Activated CD8-positive, alpha-beta T cell treated with anti-CD3 and anti-CD28 coated beads, Interleukin-2, amount 10 ng/mL, durations not matched to agents 7 days and 5 days (primary cell): ENCODE measurements at regions not wholly inside any gene's neighbourhood (a gene's known extent, or its start where the extent isn't known, plus 50 kb on each side); places are given as distances from the start of the nearest gene placed in this dataset.

Experiments used
- ATAC-seq: fragments of 150-1000 bp; cut with Tn5 transposase; one replicate; pipeline ENCODE4 v1.10.0; 2021; ENCODE audit warnings: moderate library complexity
- CTCF ChIA-PET: fragments of 350-600 bp; sonication (Branson Sonifier 250); formaldehyde crosslinking; loops from one replicate; lab custom pipeline; 2021; ENCODE audit warnings: antibody characterized with exemption; lab: Charles Lee
- POLR2A ChIA-PET: fragments of 350-600 bp; sonication (Branson Sonifier 250); formaldehyde crosslinking; loops from one replicate; lab custom pipeline; 2021; ENCODE audit warnings: antibody characterized with exemption; lab: Charles Lee
- DNase-seq: peaks from one replicate; pipeline ENCODE4 v3.0.0-alpha.2; 2020
- H3K27ac Mint-ChIP-seq: one replicate; pipeline ENCODE4 v1.8.0; 2021; ENCODE audit warnings: mild to moderate bottlenecking, mixed read lengths
- H3K27me3 Mint-ChIP-seq: one replicate; pipeline ENCODE4 v1.8.0; 2021; ENCODE audit warnings: low read depth, mixed read lengths
- H3K36me3 Mint-ChIP-seq: one replicate; pipeline ENCODE4 v1.8.0; 2021; ENCODE audit warnings: low read depth, mixed read lengths
- H3K4me1 Mint-ChIP-seq: one replicate; pipeline ENCODE4 v1.8.0; 2021; ENCODE audit warnings: low read depth, mixed read lengths
- H3K4me3 Mint-ChIP-seq: one replicate; pipeline ENCODE4 v1.8.0; 2021; ENCODE audit warnings: mild to moderate bottlenecking, mixed read lengths
- H3K9me3 Mint-ChIP-seq: one replicate; pipeline ENCODE4 v1.8.0; 2022; ENCODE audit warnings: mixed read lengths; ENCODE audit not compliant: insufficient read depth

- Mint-ChIP-seq H3K4me3 (no peak overlapping the region), H3K9me3 (no peaks in the 10 kb centered on the region), H3K4me1 (no peaks in the 10 kb centered on the region), H3K27ac (no peak overlapping the region), H3K27me3 (peaks cover 4% of the 10 kb centered on the region), H3K36me3 (no peaks in the 10 kb centered on the region)
- POLR2A ChIA-PET: no interaction called here
- DNase-seq (no peak), ATAC-seq (no peak)
- CTCF ChIA-PET: no interaction called here
These were observed 205.4 kb upstream of the ITGA1 start for GRCh38 chr5:52582313-52582712.

- DNase-seq (no peak), ATAC-seq (no peak)
- no peaks in the 10 kb centered on the region for H3K36me3 Mint-ChIP-seq
- H3K9me3 Mint-ChIP-seq: no peaks in the 10 kb centered on the region
- no peaks in the 10 kb centered on the region for H3K27me3 Mint-ChIP-seq
- no peaks in the 10 kb centered on the region for H3K4me1 Mint-ChIP-seq
- H3K4me3 Mint-ChIP-seq: no peak overlapping the region
- ChIA-PET POLR2A (no interaction called here), CTCF (no interaction called here)
- H3K27ac Mint-ChIP-seq: no peak overlapping the region
These were observed 200.6 kb upstream of the ITGA1 start for GRCh38 chr5:52587131-52587530.

GRCh38 chr5:52597625-52598024 lies 190.1 kb upstream of the ITGA1 start:
- Mint-ChIP-seq H3K9me3 (no peaks in the 10 kb centered on the region), H3K27me3 (no peaks in the 10 kb centered on the region), H3K4me3 (no peak overlapping the region), H3K36me3 (no peaks in the 10 kb centered on the region), H3K4me1 (no peaks in the 10 kb centered on the region), H3K27ac (no peak overlapping the region)
- ChIA-PET CTCF (no interaction called here), POLR2A (no interaction called here)
- DNase-seq (no peak), ATAC-seq (no peak)

- CTCF ChIA-PET: no interaction called here
- no peaks in the 10 kb centered on the region for H3K36me3 Mint-ChIP-seq
These were observed 188.7 kb upstream of the ITGA1 start for GRCh38 chr5:52598968-52599367.

GRCh38 chr5:52603778-52604554 lies 183.8 kb upstream of the ITGA1 start:
- DNase-seq: no peak
- no peak overlapping the region for H3K27ac Mint-ChIP-seq
- ATAC-seq: no peak
- ChIA-PET POLR2A (no interaction called here), CTCF (no interaction called here)
- no peaks in the 10 kb centered on the region for H3K9me3 Mint-ChIP-seq
- no peaks in the 10 kb centered on the region for H3K27me3 Mint-ChIP-seq
- no peaks in the 10 kb centered on the region for H3K36me3 Mint-ChIP-seq
- no peaks in the 10 kb centered on the region for H3K4me1 Mint-ChIP-seq
- no peak overlapping the region for H3K4me3 Mint-ChIP-seq

More at GRCh38 chr5:52598968-52599367, 188.7 kb upstream of the ITGA1 start:
- Mint-ChIP-seq H3K9me3 (no peaks in the 10 kb centered on the region), H3K27ac (no peak overlapping the region), H3K4me1 (no peaks in the 10 kb centered on the region), H3K27me3 (no peaks in the 10 kb centered on the region), H3K4me3 (no peak overlapping the region)
- no peak for ATAC-seq
- no peak for DNase-seq
- POLR2A ChIA-PET: no interaction called here

GRCh38 chr5:52605317-52606313 lies 182.1 kb upstream of the ITGA1 start:
- ChIA-PET POLR2A (no interaction called here), CTCF (no interaction called here)
- H3K36me3 Mint-ChIP-seq: no peaks in the 10 kb centered on the region
- no peaks in the 10 kb centered on the region for H3K4me1 Mint-ChIP-seq
- H3K27me3 Mint-ChIP-seq: no peaks in the 10 kb centered on the region
- no peak for DNase-seq
- no peak overlapping the region for H3K27ac Mint-ChIP-seq
- H3K9me3 Mint-ChIP-seq: no peaks in the 10 kb centered on the region
- no peak for ATAC-seq
- no peak overlapping the region for H3K4me3 Mint-ChIP-seq

- Mint-ChIP-seq H3K27me3 (no peaks in the 10 kb centered on the region), H3K27ac (no peak overlapping the region), H3K4me3 (no peak overlapping the region), H3K9me3 (no peaks in the 10 kb centered on the region), H3K4me1 (no peaks in the 10 kb centered on the region), H3K36me3 (no peaks in the 10 kb centered on the region)
- ChIA-PET POLR2A (no interaction called here), CTCF (no interaction called here)
- ATAC-seq (no peak), DNase-seq (no peak)
These were observed 180.4 kb upstream of the ITGA1 start for GRCh38 chr5:52607227-52607824.

GRCh38 chr5:52620315-52620714 lies 167.4 kb upstream of the ITGA1 start:
- no peak overlapping the region for H3K4me3 Mint-ChIP-seq
- H3K27ac Mint-ChIP-seq: no peak overlapping the region
- H3K9me3 Mint-ChIP-seq: no peaks in the 10 kb centered on the region
- ChIA-PET POLR2A (no interaction called here), CTCF (no interaction called here)
- peak; percentile 38 for DNase-seq
- H3K27me3 Mint-ChIP-seq: peaks cover 6% of the 10 kb centered on the region
- H3K36me3 Mint-ChIP-seq: no peaks in the 10 kb centered on the region
- no peaks in the 10 kb centered on the region for H3K4me1 Mint-ChIP-seq
- ATAC-seq: peak; percentile 61

GRCh38 chr5:52623291-52623690 lies 164.4 kb upstream of the ITGA1 start:
- no peaks in the 10 kb centered on the region for H3K9me3 Mint-ChIP-seq
- DNase-seq (no peak), ATAC-seq (no peak)
- H3K27ac Mint-ChIP-seq: no peak overlapping the region
- no peaks in the 10 kb centered on the region for H3K36me3 Mint-ChIP-seq
- POLR2A ChIA-PET: interaction anchor here (0.6 kb wide), 1 partner anchor 654 kb away, joined by 3 read pairs; no protein-coding TSS in a partner anchor
- CTCF ChIA-PET: no interaction called here
- H3K4me3 Mint-ChIP-seq: no peak overlapping the region
- H3K27me3 Mint-ChIP-seq: peaks cover 5% of the 10 kb centered on the region
- H3K4me1 Mint-ChIP-seq: no peaks in the 10 kb centered on the region

GRCh38 chr5:52624291-52624690 lies 163.4 kb upstream of the ITGA1 start:
- Mint-ChIP-seq H3K4me3 (no peak overlapping the region), H3K27ac (no peak overlapping the region), H3K36me3 (no peaks in the 10 kb centered on the region), H3K9me3 (no peaks in the 10 kb centered on the region), H3K27me3 (peaks cover 5% of the 10 kb centered on the region), H3K4me1 (no peaks in the 10 kb centered on the region)
- ChIA-PET CTCF (no interaction called here), POLR2A (no interaction called here)
- DNase-seq: no peak
- no peak for ATAC-seq

- DNase-seq (no peak), ATAC-seq (no peak)
- H3K4me3 Mint-ChIP-seq: no peak overlapping the region
- no peak overlapping the region for H3K27ac Mint-ChIP-seq
- ChIA-PET CTCF (interaction anchor here (1.1 kb wide), 1 partner anchor 12 kb away, joined by 3 read pairs; no protein-coding TSS in a partner anchor), POLR2A (no interaction called here)
- H3K36me3 Mint-ChIP-seq: no peaks in the 10 kb centered on the region
- no peaks in the 10 kb centered on the region for H3K4me1 Mint-ChIP-seq
- no peaks in the 10 kb centered on the region for H3K9me3 Mint-ChIP-seq
- H3K27me3 Mint-ChIP-seq: peaks cover 8% of the 10 kb centered on the region
These were observed 161.4 kb upstream of the ITGA1 start for GRCh38 chr5:52626312-52626711.

- DNase-seq (no peak), ATAC-seq (no peak)
- no peaks in the 10 kb centered on the region for H3K36me3 Mint-ChIP-seq
- H3K27me3 Mint-ChIP-seq: peaks cover 8% of the 10 kb centered on the region
- H3K4me1 Mint-ChIP-seq: no peaks in the 10 kb centered on the region
- H3K9me3 Mint-ChIP-seq: no peaks in the 10 kb centered on the region
- no peak overlapping the region for H3K4me3 Mint-ChIP-seq
- ChIA-PET CTCF (no interaction called here), POLR2A (no interaction called here)
- H3K27ac Mint-ChIP-seq: no peak overlapping the region
These were observed 160.0 kb upstream of the ITGA1 start for GRCh38 chr5:52627740-52628139.
